ENCODE measurements at regions not wholly inside any gene's neighbourhood (a gene's known extent, or its start where the extent isn't known, plus 50 kb on each side); places are given as distances from the start of the nearest gene placed in this dataset.

- TF ChIP-seq, protein P1, sequence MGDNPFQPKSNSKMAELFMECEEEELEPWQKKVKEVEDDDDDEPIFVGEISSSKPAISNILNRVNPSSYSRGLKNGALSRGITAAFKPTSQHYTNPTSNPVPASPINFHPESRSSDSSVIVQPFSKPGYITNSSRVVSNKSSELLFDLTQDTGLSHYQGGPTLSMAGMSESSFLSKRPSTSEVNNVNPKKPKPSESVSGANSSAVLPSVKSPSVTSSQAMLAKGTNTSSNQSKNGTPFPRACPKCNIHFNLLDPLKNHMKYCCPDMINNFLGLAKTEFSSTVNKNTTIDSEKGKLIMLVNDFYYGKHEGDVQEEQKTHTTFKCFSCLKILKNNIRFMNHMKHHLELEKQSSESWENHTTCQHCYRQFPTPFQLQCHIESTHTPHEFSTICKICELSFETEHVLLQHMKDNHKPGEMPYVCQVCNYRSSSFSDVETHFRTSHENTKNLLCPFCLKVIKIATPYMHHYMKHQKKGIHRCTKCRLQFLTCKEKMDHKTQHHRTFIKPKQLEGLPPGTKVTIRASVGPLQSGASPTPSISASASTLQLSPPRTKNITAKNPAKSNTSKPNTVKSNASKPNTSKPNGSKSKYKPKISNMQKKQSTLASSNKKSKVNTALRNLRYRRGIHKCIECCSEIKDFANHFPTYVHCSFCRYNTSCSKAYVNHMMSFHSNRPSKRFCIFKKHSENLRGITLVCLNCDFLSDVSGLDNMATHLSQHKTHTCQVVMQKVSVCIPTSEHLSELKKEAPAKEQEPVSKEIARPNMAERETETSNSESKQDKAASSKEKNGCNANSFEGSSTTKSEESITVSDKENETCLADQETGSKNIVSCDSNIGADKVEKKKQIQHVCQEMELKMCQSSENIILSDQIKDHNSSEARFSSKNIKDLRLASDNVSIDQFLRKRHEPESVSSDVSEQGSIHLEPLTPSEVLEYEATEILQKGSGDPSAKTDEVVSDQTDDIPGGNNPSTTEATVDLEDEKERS (CRISPR knock-in tag; IDR thresholded peaks at IDR 0.05), result no peak
- TF ChIP-seq ZNF687 (CRISPR knock-in tag; IDR thresholded peaks at IDR 0.05), result no peak
- no peak for TF ChIP-seq ZNF430 (CRISPR knock-in tag; IDR thresholded peaks at IDR 0.05)
- TF ChIP-seq ZNF101 (CRISPR knock-in tag; IDR thresholded peaks at IDR 0.05; ENCODE audit: borderline replicate concordance, low read depth), result no peak
- TF ChIP-seq ZSCAN31 (CRISPR knock-in tag; IDR thresholded peaks at IDR 0.05; ENCODE audit: low read depth), result peak; percentile 73; the same call in 1 of the 2 replicates
- TF ChIP-seq ZNF260 (CRISPR knock-in tag; IDR thresholded peaks at IDR 0.05; ENCODE audit: borderline replicate concordance, low read depth), result no peak
- TF ChIP-seq FOSL1 (CRISPR knock-in tag; IDR thresholded peaks at IDR 0.05; ENCODE audit: borderline replicate concordance), result no peak
- no peak for TF ChIP-seq ZNF318 (CRISPR knock-in tag; IDR thresholded peaks at IDR 0.05)
- TF ChIP-seq ZNF709 (CRISPR knock-in tag; IDR thresholded peaks at IDR 0.05), result no peak
- TF ChIP-seq ZNF354B (CRISPR knock-in tag; IDR thresholded peaks at IDR 0.05), result 0 out of 2 replicates have a peak, but pooled peaks have one; percentile 15
- TF ChIP-seq RFX3 (CRISPR knock-in tag; IDR thresholded peaks at IDR 0.05), result no peak
- peak; percentile 87 for TF ChIP-seq SOX5 (CRISPR knock-in tag; IDR thresholded peaks at IDR 0.05; ENCODE audit: borderline replicate concordance)
Measured at GRCh38 chr6:11358904-11359830, 126.7 kb upstream of the NEDD9 start (continued).

All from HepG2 (cell line).